Tibial nerve (tissue), 4 donors: ENCODE measurements at regions not wholly inside any gene's neighbourhood (a gene's known extent, or its start where the extent isn't known, plus 50 kb on each side); places are given as distances from the start of the nearest gene placed in this dataset.

Source experiments
- EP300 ChIP-seq, 2 donors: sonication (generic); formaldehyde crosslinking; IDR thresholded peaks; one replicate each; pipeline ENCODE4 v1.6.1; 2017; ENCODE audit warnings: antibody characterized with exemption in 2 of 2, mild to moderate bottlenecking in 1 of 2
- POLR2A ChIP-seq, 2 donors: fragments of 450-650 bp; IDR thresholded peaks; one replicate each; pipeline ENCODE4 v1.6.1; 2017; ENCODE audit warnings: antibody characterized with exemption in 2 of 2, mild to moderate bottlenecking in 2 of 2, moderate library complexity in 2 of 2
- TF ChIP-seq, protein P1 (sequence below), 5 experiments: fragments of 200-600 bp in 3 of 5; fragments of 450-650 bp in 2 of 5; sonication (generic) in 3 of 5; IDR thresholded peaks; one replicate each; pipeline ENCODE4 v1.5.1; 2016 to 2019; ENCODE audit warnings: antibody characterized with exemption in 5 of 5, mild to moderate bottlenecking in 3 of 5, moderate library complexity in 2 of 5

- TF ChIP-seq, protein P1, sequence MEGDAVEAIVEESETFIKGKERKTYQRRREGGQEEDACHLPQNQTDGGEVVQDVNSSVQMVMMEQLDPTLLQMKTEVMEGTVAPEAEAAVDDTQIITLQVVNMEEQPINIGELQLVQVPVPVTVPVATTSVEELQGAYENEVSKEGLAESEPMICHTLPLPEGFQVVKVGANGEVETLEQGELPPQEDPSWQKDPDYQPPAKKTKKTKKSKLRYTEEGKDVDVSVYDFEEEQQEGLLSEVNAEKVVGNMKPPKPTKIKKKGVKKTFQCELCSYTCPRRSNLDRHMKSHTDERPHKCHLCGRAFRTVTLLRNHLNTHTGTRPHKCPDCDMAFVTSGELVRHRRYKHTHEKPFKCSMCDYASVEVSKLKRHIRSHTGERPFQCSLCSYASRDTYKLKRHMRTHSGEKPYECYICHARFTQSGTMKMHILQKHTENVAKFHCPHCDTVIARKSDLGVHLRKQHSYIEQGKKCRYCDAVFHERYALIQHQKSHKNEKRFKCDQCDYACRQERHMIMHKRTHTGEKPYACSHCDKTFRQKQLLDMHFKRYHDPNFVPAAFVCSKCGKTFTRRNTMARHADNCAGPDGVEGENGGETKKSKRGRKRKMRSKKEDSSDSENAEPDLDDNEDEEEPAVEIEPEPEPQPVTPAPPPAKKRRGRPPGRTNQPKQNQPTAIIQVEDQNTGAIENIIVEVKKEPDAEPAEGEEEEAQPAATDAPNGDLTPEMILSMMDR (IDR thresholded peaks at IDR 0.05), result no peak
- no peak for TF ChIP-seq POLR2A (IDR thresholded peaks at IDR 0.05)
- no peak for TF ChIP-seq EP300 (IDR thresholded peaks at IDR 0.05)
Observed at GRCh38 chr20:11539450-11539849, 378.2 kb upstream of the BTBD3 start.
